22Rv1 (cell line): ENCODE measurements at regions not wholly inside any gene's neighbourhood (a gene's known extent, or its start where the extent isn't known, plus 50 kb on each side); places are given as distances from the start of the nearest gene placed in this dataset.

Experiments used
- H3K27ac ChIP-seq: fragments of 450-650 bp; 2 replicates; pipeline ENCODE4 v1.5.1; 2017
- CTCF ChIP-seq: fragments of 450-650 bp; IDR thresholded peaks from 2 replicates; pipeline ENCODE4 v1.5.1; 2017; ENCODE audit warnings: mild to moderate bottlenecking
- ZFX ChIP-seq: fragments of 450-650 bp; IDR thresholded peaks from 2 replicates; pipeline ENCODE4 v1.6.1; 2017; ENCODE audit warnings: antibody characterized with exemption, borderline replicate concordance

DNA sequence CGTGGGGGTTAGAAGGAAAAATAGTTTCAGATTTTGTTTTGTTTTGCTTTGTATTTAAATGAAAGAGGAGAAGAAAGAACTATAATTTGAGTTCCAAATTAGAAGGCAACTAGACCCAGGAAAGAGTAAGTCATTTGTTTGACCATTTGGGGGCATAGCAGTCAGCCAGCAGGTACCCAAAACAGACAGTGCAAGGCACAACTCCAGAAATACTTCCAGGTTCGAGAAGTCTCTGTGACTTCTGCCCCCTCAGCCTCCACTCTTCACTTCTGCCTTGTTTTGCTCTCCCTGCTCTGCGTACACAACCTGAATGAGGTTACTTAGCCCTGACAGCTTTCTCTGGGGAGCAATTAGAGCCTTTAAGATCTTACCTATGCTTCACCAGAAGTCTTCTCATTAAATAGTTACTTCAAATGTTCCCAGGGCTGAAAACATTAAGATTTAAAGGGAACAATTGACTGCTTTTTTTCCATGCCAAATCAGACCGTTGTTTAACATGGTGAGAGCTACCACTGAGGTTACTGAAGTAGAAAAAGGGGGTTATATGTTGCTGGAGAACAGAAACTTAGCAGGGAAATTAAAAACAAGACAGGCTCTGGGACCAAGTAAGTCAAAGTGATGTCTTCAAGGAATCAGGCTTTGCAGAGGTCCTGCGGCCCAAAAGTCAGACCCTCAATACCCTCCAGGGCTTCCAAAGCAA, 216.9 kb downstream of the BCL11A start:
- no peak overlapping the region for H3K27ac ChIP-seq
- TF ChIP-seq CTCF (no peak), ZFX (no peak)

DNA sequence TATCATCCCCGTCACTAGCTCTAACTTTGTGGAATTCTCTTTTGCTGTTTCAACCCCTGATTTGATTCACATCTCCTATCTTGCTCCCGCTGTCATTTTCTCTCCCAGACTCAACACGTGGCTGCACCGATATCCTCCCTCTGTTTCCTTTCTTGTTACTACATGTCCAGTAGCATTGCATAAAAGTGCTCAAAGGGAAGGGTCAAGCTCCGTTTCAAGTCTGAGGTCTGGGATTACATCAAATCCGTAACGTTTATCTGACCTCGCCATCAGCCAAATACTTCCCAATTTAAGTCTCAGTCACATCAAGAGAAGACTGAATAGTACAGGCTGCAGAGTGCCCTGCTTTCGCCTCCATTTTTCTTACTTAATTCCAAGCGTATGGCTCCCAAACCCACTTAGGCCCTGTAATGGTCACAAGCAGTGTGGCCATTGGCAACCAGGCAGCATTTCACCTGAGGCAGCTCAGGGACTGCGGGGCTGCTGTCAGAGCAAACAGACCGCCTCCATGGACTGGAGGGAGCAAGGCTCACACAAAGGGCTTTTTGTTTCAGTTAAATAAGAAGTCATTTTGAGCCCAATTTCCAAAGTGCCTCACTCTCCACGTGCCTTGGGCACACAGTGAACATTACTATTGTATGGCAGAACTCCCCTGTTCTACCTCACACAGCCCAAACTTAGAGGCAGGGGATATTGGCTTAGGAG, 217.8 kb downstream of the BCL11A start:
- TF ChIP-seq ZFX (no peak), CTCF (no peak)
- no peak overlapping the region for H3K27ac ChIP-seq

DNA sequence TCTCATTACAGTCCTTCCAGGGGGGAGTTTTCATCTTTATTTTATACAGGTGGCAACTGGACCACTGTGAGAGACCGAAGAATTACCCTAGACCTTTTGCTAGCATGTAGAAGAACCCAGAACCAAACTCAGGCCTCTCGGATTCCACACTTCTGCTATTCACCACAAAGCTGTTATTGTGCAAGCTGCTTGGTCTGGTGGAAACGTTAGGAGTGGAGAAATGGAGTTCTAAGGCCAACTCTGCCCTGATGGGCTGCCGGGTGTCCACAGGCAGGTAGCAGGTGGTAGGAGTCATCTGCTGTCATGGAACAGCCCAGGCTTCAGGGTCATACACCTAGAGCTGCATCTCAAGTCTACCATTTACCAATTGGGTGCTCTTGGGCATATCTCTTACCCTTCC, 218.8 kb downstream of the BCL11A start:
- no peak overlapping the region for H3K27ac ChIP-seq
- TF ChIP-seq ZFX, result no peak
- TF ChIP-seq CTCF, result no peak

DNA sequence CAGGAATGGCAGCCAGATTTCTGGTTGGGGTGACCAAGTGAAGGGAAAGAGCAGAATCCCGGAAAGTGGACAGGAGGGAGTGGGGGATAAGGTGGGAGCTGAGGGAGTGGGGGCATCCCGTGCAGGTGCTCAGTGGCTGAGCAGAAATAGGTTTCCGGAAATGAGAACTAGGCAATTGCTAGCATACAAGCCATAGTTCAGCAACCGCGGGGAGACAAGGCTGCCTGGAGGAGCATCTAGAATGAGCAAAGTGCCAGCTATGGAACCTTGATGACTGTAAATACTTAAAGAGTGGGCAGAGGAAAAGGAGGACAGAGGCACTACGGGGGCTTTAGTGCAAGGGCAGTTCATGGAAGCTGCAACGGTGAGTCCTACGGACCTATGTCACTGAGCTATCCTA, 220.2 kb downstream of the BCL11A start:
- TF ChIP-seq CTCF (no peak), ZFX (no peak)
- no peak overlapping the region for H3K27ac ChIP-seq

DNA sequence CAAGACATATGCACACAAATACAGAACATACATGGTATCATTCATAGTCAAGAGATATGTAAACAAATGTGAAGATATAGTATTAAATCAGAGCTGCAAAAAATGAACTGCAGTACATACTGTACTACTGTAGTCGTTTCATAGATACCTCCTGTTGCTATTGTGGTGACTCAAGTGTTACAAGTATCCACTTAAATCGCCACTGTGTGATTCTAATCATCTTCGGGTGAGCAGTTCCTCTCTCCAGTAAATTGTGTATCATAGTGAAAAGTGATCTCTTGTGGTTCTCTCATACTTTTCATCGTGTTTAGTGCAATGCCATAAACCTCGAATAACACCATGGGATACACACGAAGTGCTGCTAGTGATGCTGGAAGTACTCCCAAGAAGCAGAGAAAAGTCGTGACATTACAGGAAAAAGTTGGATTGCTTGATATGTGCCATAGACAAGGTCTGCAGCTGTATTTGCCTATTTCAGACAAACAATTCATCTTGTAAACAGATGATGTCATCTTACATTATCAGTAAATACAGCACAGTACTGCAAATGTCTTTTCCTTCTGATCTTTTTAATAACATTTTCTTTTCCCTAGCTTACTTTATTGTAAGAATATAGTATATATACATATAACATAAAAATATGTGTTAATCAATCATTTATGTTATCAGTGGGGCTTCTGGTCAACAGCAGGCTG, 222.2 kb downstream of the BCL11A start:
- TF ChIP-seq CTCF (no peak), ZFX (no peak)
- no peak overlapping the region for H3K27ac ChIP-seq

GRCh38 chr2:60329225-60329624, 224.2 kb downstream of the BCL11A start:
- H3K27ac ChIP-seq, result no peak overlapping the region
- no peak for TF ChIP-seq CTCF
- no peak for TF ChIP-seq ZFX

- no peak for TF ChIP-seq ZFX
- H3K27ac ChIP-seq, result no peak overlapping the region
These were observed 228.9 kb downstream of the BCL11A start for GRCh38 chr2:60324536-60324935.
